ENCODE measurements at regions not wholly inside any gene's neighbourhood (a gene's known extent, or its start where the extent isn't known, plus 50 kb on each side); places are given as distances from the start of the nearest gene placed in this dataset.

DNA sequence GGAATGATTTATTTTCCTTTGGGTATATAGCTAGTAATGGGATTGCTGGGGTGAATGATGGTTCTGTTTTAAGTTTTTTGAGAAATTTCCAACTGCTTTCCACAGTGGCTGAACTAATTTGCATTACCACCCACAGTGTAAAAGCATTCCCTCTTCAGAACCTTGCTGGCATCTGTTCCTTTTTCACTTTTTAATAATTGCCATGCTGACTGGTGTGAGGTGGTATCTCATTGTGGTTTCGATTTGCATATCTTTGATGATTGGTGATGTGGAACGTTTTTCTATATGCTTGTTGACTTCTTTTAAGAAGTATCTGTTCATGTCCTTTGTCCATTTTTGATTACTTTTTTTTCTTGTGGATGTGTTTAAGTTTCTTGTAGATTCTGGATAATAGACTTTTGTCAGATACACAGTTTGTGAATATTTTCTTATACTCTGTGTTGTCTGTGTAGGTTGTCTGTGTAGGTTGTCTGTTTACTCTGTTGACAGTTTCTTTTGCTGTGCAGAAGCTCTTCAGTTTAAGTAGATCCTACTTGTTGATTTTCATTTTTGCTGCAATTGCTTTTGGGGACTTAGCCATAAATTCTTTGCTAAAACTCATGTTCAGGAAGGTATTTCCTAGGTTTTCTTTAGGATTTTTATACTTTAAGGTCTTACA is 291.8 kb upstream of the DDI1 start:
- TF ChIP-seq, protein P1, sequence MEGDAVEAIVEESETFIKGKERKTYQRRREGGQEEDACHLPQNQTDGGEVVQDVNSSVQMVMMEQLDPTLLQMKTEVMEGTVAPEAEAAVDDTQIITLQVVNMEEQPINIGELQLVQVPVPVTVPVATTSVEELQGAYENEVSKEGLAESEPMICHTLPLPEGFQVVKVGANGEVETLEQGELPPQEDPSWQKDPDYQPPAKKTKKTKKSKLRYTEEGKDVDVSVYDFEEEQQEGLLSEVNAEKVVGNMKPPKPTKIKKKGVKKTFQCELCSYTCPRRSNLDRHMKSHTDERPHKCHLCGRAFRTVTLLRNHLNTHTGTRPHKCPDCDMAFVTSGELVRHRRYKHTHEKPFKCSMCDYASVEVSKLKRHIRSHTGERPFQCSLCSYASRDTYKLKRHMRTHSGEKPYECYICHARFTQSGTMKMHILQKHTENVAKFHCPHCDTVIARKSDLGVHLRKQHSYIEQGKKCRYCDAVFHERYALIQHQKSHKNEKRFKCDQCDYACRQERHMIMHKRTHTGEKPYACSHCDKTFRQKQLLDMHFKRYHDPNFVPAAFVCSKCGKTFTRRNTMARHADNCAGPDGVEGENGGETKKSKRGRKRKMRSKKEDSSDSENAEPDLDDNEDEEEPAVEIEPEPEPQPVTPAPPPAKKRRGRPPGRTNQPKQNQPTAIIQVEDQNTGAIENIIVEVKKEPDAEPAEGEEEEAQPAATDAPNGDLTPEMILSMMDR (IDR thresholded peaks at IDR 0.05): no peak
- TF ChIP-seq EZH2 (IDR thresholded peaks at IDR 0.05) (no peak), EZH2phosphoT487 (IDR thresholded peaks at IDR 0.05) (no peak)
